ENCODE measurements at regions not wholly inside any gene's neighbourhood (a gene's known extent, or its start where the extent isn't known, plus 50 kb on each side); places are given as distances from the start of the nearest gene placed in this dataset.

GRCh38 chr16:52786091-52786490 is 239.1 kb upstream of the TOX3 start:
- Mint-ChIP-seq H3K27me3 (ENCODE audit: low read depth) (no peaks in the 10 kb centered on the region), H3K4me3 (no peak overlapping the region), H3K4me1 (peaks cover 5% of the 10 kb centered on the region), H3K27ac (no peak overlapping the region), H3K9me3 (no peaks in the 10 kb centered on the region), H3K36me3 (ENCODE audit: low read depth) (no peaks in the 10 kb centered on the region)
- no peak for TF ChIP-seq CTCF (IDR thresholded peaks at IDR 0.05; ENCODE audit: unreplicated experiment in 3 of 3)

GRCh38 chr16:52785653-52786052 is 238.7 kb upstream of the TOX3 start:
- TF ChIP-seq CTCF (IDR thresholded peaks at IDR 0.05; ENCODE audit: unreplicated experiment in 3 of 3), result no peak
- Mint-ChIP-seq H3K4me3 (no peak overlapping the region), H3K27me3 (ENCODE audit: low read depth) (no peaks in the 10 kb centered on the region), H3K27ac (no peak overlapping the region), H3K9me3 (no peaks in the 10 kb centered on the region), H3K4me1 (peaks cover 6% of the 10 kb centered on the region), H3K36me3 (ENCODE audit: low read depth) (no peaks in the 10 kb centered on the region)

- no peak for TF ChIP-seq CTCF (IDR thresholded peaks at IDR 0.05; ENCODE audit: unreplicated experiment in 3 of 3)
- Mint-ChIP-seq H3K36me3 (ENCODE audit: low read depth) (no peaks in the 10 kb centered on the region), H3K27me3 (ENCODE audit: low read depth) (no peaks in the 10 kb centered on the region), H3K4me1 (peaks cover 18% of the 10 kb centered on the region), H3K27ac (no peak overlapping the region), H3K9me3 (no peaks in the 10 kb centered on the region), H3K4me3 (no peak overlapping the region)
These were observed 236.7 kb upstream of the TOX3 start for GRCh38 chr16:52783616-52784015.

GRCh38 chr16:52781005-52781630 is 234.2 kb upstream of the TOX3 start:
- Mint-ChIP-seq H3K9me3 (no peaks in the 10 kb centered on the region), H3K4me1 (peaks cover 18% of the 10 kb centered on the region), H3K27ac (no peak overlapping the region), H3K27me3 (ENCODE audit: low read depth) (no peaks in the 10 kb centered on the region), H3K36me3 (ENCODE audit: low read depth) (no peaks in the 10 kb centered on the region), H3K4me3 (no peak overlapping the region)
- no peak for TF ChIP-seq CTCF (IDR thresholded peaks at IDR 0.05; ENCODE audit: unreplicated experiment in 3 of 3)

GRCh38 chr16:52773026-52773425 is 226.1 kb upstream of the TOX3 start:
- no peak overlapping the region for H3K4me3 Mint-ChIP-seq
- H3K9me3 Mint-ChIP-seq, result no peaks in the 10 kb centered on the region
- no peak overlapping the region for H3K27ac Mint-ChIP-seq
- H3K4me1 Mint-ChIP-seq, result no peaks in the 10 kb centered on the region
- peaks cover 18% of the 10 kb centered on the region for H3K27me3 Mint-ChIP-seq (ENCODE audit: low read depth)
- no peaks in the 10 kb centered on the region for H3K36me3 Mint-ChIP-seq (ENCODE audit: low read depth)
- TF ChIP-seq CTCF (IDR thresholded peaks at IDR 0.05; ENCODE audit: unreplicated experiment in 3 of 3), result no peak

- Mint-ChIP-seq H3K27me3 (ENCODE audit: low read depth) (peaks cover 27% of the 10 kb centered on the region), H3K4me1 (peaks cover 4% of the 10 kb centered on the region), H3K27ac (no peak overlapping the region), H3K4me3 (no peak overlapping the region), H3K36me3 (ENCODE audit: low read depth) (no peaks in the 10 kb centered on the region), H3K9me3 (no peaks in the 10 kb centered on the region)
- no peak for TF ChIP-seq CTCF (IDR thresholded peaks at IDR 0.05; ENCODE audit: unreplicated experiment in 3 of 3)
These were observed 223.9 kb upstream of the TOX3 start for GRCh38 chr16:52770828-52771227.

All from nephron (organoid).